ENCODE measurements at regions not wholly inside any gene's neighbourhood (a gene's known extent, or its start where the extent isn't known, plus 50 kb on each side); places are given as distances from the start of the nearest gene placed in this dataset.

DNA sequence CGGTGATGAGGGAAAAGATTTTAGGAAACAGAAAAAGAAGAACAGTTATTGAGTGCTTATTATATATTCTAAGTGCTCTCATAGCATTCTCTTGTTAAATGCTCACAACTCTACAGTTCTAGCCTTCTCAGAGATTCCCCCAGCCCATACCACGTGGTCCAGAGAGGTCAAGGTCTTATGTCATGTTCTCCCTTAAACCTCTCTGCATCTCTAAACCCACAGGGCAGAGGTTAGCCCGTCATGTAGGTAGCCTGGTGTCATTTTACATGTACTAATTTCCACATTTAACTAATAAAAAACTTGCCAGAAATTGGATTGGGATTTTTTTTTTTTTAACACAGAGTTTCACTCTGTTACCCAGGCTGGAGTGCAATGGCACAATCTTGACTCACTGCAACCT lies 178.0 kb downstream of the CEMIP2 start:
- TF ChIP-seq, protein P1, sequence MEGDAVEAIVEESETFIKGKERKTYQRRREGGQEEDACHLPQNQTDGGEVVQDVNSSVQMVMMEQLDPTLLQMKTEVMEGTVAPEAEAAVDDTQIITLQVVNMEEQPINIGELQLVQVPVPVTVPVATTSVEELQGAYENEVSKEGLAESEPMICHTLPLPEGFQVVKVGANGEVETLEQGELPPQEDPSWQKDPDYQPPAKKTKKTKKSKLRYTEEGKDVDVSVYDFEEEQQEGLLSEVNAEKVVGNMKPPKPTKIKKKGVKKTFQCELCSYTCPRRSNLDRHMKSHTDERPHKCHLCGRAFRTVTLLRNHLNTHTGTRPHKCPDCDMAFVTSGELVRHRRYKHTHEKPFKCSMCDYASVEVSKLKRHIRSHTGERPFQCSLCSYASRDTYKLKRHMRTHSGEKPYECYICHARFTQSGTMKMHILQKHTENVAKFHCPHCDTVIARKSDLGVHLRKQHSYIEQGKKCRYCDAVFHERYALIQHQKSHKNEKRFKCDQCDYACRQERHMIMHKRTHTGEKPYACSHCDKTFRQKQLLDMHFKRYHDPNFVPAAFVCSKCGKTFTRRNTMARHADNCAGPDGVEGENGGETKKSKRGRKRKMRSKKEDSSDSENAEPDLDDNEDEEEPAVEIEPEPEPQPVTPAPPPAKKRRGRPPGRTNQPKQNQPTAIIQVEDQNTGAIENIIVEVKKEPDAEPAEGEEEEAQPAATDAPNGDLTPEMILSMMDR (IDR thresholded peaks at IDR 0.05): no peak
- TF ChIP-seq POLR2AphosphoS5 (IDR thresholded peaks at IDR 0.05): no peak

All from suprapubic skin (tissue), 3 donors.